Body of pancreas (tissue), 4 donors: ENCODE measurements at regions not wholly inside any gene's neighbourhood (a gene's known extent, or its start where the extent isn't known, plus 50 kb on each side); places are given as distances from the start of the nearest gene placed in this dataset.

Experiments used
- POLR2A ChIP-seq, 3 donors: fragments of 450-650 bp; IDR thresholded peaks; one replicate each; pipeline ENCODE4 v1.6.1; 2016; ENCODE audit warnings: antibody characterized with exemption in 3 of 3, mild to moderate bottlenecking in 2 of 3
- TF ChIP-seq, protein P1 (sequence below), 7 experiments: fragments of 450-650 bp in 4 of 7; fragments of 200-600 bp in 3 of 7; sonication (generic) in 3 of 7; IDR thresholded peaks; one replicate each; pipeline ENCODE4 v1.5.1; 2016 to 2019; ENCODE audit warnings: antibody characterized with exemption in 7 of 7

GRCh38 chr5:67528953-67529352 lies 332.4 kb upstream of the CD180 start:
- TF ChIP-seq, protein P1, sequence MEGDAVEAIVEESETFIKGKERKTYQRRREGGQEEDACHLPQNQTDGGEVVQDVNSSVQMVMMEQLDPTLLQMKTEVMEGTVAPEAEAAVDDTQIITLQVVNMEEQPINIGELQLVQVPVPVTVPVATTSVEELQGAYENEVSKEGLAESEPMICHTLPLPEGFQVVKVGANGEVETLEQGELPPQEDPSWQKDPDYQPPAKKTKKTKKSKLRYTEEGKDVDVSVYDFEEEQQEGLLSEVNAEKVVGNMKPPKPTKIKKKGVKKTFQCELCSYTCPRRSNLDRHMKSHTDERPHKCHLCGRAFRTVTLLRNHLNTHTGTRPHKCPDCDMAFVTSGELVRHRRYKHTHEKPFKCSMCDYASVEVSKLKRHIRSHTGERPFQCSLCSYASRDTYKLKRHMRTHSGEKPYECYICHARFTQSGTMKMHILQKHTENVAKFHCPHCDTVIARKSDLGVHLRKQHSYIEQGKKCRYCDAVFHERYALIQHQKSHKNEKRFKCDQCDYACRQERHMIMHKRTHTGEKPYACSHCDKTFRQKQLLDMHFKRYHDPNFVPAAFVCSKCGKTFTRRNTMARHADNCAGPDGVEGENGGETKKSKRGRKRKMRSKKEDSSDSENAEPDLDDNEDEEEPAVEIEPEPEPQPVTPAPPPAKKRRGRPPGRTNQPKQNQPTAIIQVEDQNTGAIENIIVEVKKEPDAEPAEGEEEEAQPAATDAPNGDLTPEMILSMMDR (IDR thresholded peaks at IDR 0.05): no peak
- TF ChIP-seq POLR2A (IDR thresholded peaks at IDR 0.05): no peak
